Mucosa of descending colon (tissue), 3 donors: ENCODE measurements at regions not wholly inside any gene's neighbourhood (a gene's known extent, or its start where the extent isn't known, plus 50 kb on each side); places are given as distances from the start of the nearest gene placed in this dataset.

Experiments
- ATAC-seq: fragments of 200-7000 bp; cut with Tn5 transposase; one replicate; pipeline ENCODE4 v1.9.1; 2020; ENCODE audit warnings: mild to moderate bottlenecking, moderate library complexity
- DNase-seq, 3 donors: peaks; one replicate each; pipeline ENCODE4 v3.0.0-alpha.2; 2020
- H3K36me3 ChIP-seq: fragments of 200-600 bp; one replicate; pipeline ENCODE4 v1.8.0; 2021; ENCODE audit warnings: low read depth, mild to moderate bottlenecking
- H3K4me1 ChIP-seq: fragments of 200-600 bp; one replicate; pipeline ENCODE4 v1.8.0; 2021; ENCODE audit warnings: low read depth, mild to moderate bottlenecking
- H3K4me3 ChIP-seq: fragments of 200-600 bp; one replicate; pipeline ENCODE4 v1.8.0; 2021; ENCODE audit warnings: mild to moderate bottlenecking
- H3K9me3 ChIP-seq: fragments of 200-600 bp; one replicate; pipeline ENCODE4 v1.8.0; 2021; ENCODE audit warnings: mild to moderate bottlenecking
- CTCF ChIP-seq: fragments of 200-600 bp; IDR thresholded peaks from one replicate; pipeline ENCODE4 v1.8.0; 2022; ENCODE audit warnings: antibody characterized with exemption, mild to moderate bottlenecking
- intact Hi-C, 2 donors: fragments of 100-400 bp; cut with DNase I in 1 of 2; cut with micrococcal nuclease in 1 of 2; formaldehyde crosslinking; loops; one replicate each; pipeline versions ENCODE4 v1.11.0 to v1.11.1; 2022; cut with DNase I, micrococcal nuclease
- donor health status: DM: no; HTN: no; CAD: no; lungs with moderate emphysema.
- donor health status: DM: no; HTN: no; CAD: no.
- donor health status: DM: no; HTN: yes; CAD: no.

GRCh38 chr9:12874395-12874794, 99.6 kb downstream of the LURAP1L start:
- DNase-seq (no peak), ATAC-seq (no peak)
- intact Hi-C loops: no loop called here
- Histone ChIP-seq H3K4me3 (no peak overlapping the region), H3K9me3 (no peaks in the 10 kb centered on the region), H3K36me3 (no peaks in the 10 kb centered on the region), H3K4me1 (no peaks in the 10 kb centered on the region)
- no peak for TF ChIP-seq CTCF

GRCh38 chr9:12875191-12875590, 100.4 kb downstream of the LURAP1L start:
- H3K36me3 ChIP-seq: no peaks in the 10 kb centered on the region
- H3K9me3 ChIP-seq: no peaks in the 10 kb centered on the region
- ATAC-seq: no peak
- no peak for DNase-seq
- no peaks in the 10 kb centered on the region for H3K4me1 ChIP-seq
- H3K4me3 ChIP-seq: no peak overlapping the region
- TF ChIP-seq CTCF: no peak
- intact Hi-C loops: no loop called here

GRCh38 chr9:12876872-12877271, 102.1 kb downstream of the LURAP1L start:
- no peak for TF ChIP-seq CTCF
- H3K4me3 ChIP-seq: no peak overlapping the region
- no peak for DNase-seq
- no peaks in the 10 kb centered on the region for H3K9me3 ChIP-seq
- intact Hi-C loops: no loop called here
- no peak for ATAC-seq
- H3K36me3 ChIP-seq: no peaks in the 10 kb centered on the region
- no peaks in the 10 kb centered on the region for H3K4me1 ChIP-seq

GRCh38 chr9:12878351-12878978, 103.6 kb downstream of the LURAP1L start:
- intact Hi-C loops: no loop called here
- DNase-seq (no peak), ATAC-seq (peak; percentile 90)
- Histone ChIP-seq H3K36me3 (no peaks in the 10 kb centered on the region), H3K4me3 (no peak overlapping the region), H3K9me3 (no peaks in the 10 kb centered on the region), H3K4me1 (no peaks in the 10 kb centered on the region)
- no peak for TF ChIP-seq CTCF

- intact Hi-C loops: no loop called here
- Histone ChIP-seq H3K36me3 (no peaks in the 10 kb centered on the region), H3K4me1 (no peaks in the 10 kb centered on the region), H3K4me3 (no peak overlapping the region), H3K9me3 (no peaks in the 10 kb centered on the region)
- DNase-seq (no peak), ATAC-seq (no peak)
- TF ChIP-seq CTCF: no peak
Observed at GRCh38 chr9:12879961-12880360, 105.1 kb downstream of the LURAP1L start.
